Neural progenitor cell (in vitro differentiated cells): ENCODE measurements at regions not wholly inside any gene's neighbourhood (a gene's known extent, or its start where the extent isn't known, plus 50 kb on each side); places are given as distances from the start of the nearest gene placed in this dataset.

ENCODE experiments used
- DNase-seq: peaks from one replicate; pipeline ENCODE4 v3.0.0-alpha.2; 2016; ENCODE audit warnings: low spot score
- H2AFZ ChIP-seq: fragments of 200-600 bp; sonication (generic); replicated peaks from 2 replicates; pipeline ENCODE4 v1.6.1; 2016; ENCODE audit warnings: antibody characterized with exemption
- H3F3A ChIP-seq: fragments of 200-600 bp; sonication (generic); 2 replicates; pipeline ENCODE4 v1.6.1; 2016; ENCODE audit warnings: antibody characterized with exemption, low read depth
- H3K27ac ChIP-seq: fragments of 200-600 bp; sonication (generic); 2 replicates; pipeline ENCODE4 v1.5.1; 2016; ENCODE audit warnings: mild to moderate bottlenecking
- H3K27me3 ChIP-seq: fragments of 200-600 bp; sonication (generic); 2 replicates; pipeline ENCODE4 v1.6.1; 2016; ENCODE audit warnings: mild to moderate bottlenecking, moderate library complexity
- H3K36me3 ChIP-seq: fragments of 200-600 bp; sonication (generic); 2 replicates; pipeline ENCODE4 v1.5.1; 2016
- H3K4me1 ChIP-seq: fragments of 200-600 bp; sonication (generic); 2 replicates; pipeline ENCODE4 v1.6.1; 2016; ENCODE audit warnings: mixed run types
- H3K4me2 ChIP-seq: fragments of 200-600 bp; sonication (generic); 2 replicates; pipeline ENCODE4 v1.6.1; 2016
- H3K4me3 ChIP-seq: fragments of 200-600 bp; sonication (generic); 2 replicates; pipeline ENCODE4 v1.5.1; 2016
- H3K79me2 ChIP-seq: fragments of 200-600 bp; sonication (generic); 2 replicates; pipeline ENCODE4 v1.6.1; 2016; ENCODE audit warnings: low read depth
- H3K9ac ChIP-seq: fragments of 200-600 bp; sonication (generic); 2 replicates; pipeline ENCODE4 v1.6.1; 2016
- H3K9me3 ChIP-seq: fragments of 200-600 bp; sonication (generic); 2 replicates; pipeline ENCODE4 v1.5.1; 2016; ENCODE audit warnings: low read depth
- H4K20me1 ChIP-seq: fragments of 200-600 bp; sonication (generic); 2 replicates; pipeline ENCODE4 v1.6.1; 2016; ENCODE audit warnings: low read depth
- H3K27ac Mint-ChIP-seq: 3 replicates; pipeline ENCODE4 v1.8.0; 2021; ENCODE audit warnings: mixed read lengths
- H3K27me3 Mint-ChIP-seq: 2 replicates; pipeline ENCODE4 v1.8.0; 2022; ENCODE audit warnings: low read depth, mild to moderate bottlenecking, inconsistent platforms, moderate library complexity, mixed read lengths; ENCODE audit not compliant: insufficient read depth
- H3K36me3 Mint-ChIP-seq: 3 replicates; pipeline ENCODE4 v1.8.0; 2021; ENCODE audit warnings: mixed read lengths
- H3K4me1 Mint-ChIP-seq: 3 replicates; pipeline ENCODE4 v1.8.0; 2021; ENCODE audit warnings: mixed read lengths
- H3K4me3 Mint-ChIP-seq: 3 replicates; pipeline ENCODE4 v1.8.0; 2021; ENCODE audit warnings: mild to moderate bottlenecking, moderate library complexity, mixed read lengths
- H3K9me3 Mint-ChIP-seq: 3 replicates; pipeline ENCODE4 v1.8.0; 2020; ENCODE audit warnings: mixed read lengths
- CTCF ChIP-seq: fragments of 200-600 bp; sonication (generic); IDR thresholded peaks from 2 replicates; pipeline ENCODE4 v1.5.1; 2017; ENCODE audit warnings: antibody characterized with exemption, mild to moderate bottlenecking
- EZH2 ChIP-seq: fragments of 200-600 bp; sonication (generic); IDR thresholded peaks from 2 replicates; pipeline ENCODE4 v1.6.1; 2017; ENCODE audit warnings: antibody characterized with exemption, mild to moderate bottlenecking, moderate library complexity
- EZH2phosphoT487 ChIP-seq: fragments of 200-600 bp; sonication (generic); IDR thresholded peaks from 2 replicates; pipeline ENCODE4 v1.6.1; 2017; ENCODE audit warnings: antibody characterized with exemption

DNA sequence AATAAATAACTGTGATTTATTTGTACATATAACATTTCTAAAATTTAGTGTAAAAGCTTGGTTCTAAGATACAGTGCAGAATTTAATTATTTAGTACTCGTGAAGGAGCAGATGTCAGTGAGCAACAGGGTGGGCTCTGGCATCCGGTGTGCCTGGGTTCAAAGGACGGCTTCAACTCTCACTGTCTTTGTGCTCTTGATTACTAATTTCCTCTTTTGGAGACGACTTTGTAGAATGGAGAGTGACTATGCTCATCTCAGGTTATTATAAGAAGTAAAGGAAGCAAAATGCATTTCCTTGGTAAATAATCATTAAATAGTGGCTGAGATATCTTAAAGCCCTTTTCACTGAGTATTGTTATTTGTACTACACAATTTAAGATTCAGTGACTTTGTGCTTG, 271.7 kb downstream of the ASXL3 start:
- Mint-ChIP-seq H3K27ac (no peak overlapping the region), H3K27me3 (no peaks in the 10 kb centered on the region), H3K36me3 (peaks cover 2% of the 10 kb centered on the region), H3K4me3 (no peak overlapping the region), H3K4me1 (peaks cover 6% of the 10 kb centered on the region), H3K9me3 (no peaks in the 10 kb centered on the region)
- DNase-seq: no peak
- H3K36me3 ChIP-seq: no peaks in the 10 kb centered on the region
- H3K9me3 ChIP-seq: no peaks in the 10 kb centered on the region
- no peak overlapping the region for H3K4me2 ChIP-seq
- TF ChIP-seq CTCF (no peak), EZH2phosphoT487 (no peak), EZH2 (no peak)
- H3K4me3 ChIP-seq: no peak overlapping the region
- H3F3A ChIP-seq: no peaks in the 10 kb centered on the region
- no peaks in the 10 kb centered on the region for H3K27me3 ChIP-seq
- no peak overlapping the region for H3K27ac ChIP-seq
- H3K79me2 ChIP-seq: no peaks in the 10 kb centered on the region
- H3K9ac ChIP-seq: no peak overlapping the region
- H2AFZ ChIP-seq: no peak overlapping the region
- no peaks in the 10 kb centered on the region for H4K20me1 ChIP-seq
- H3K4me1 ChIP-seq: no peaks in the 10 kb centered on the region

DNA sequence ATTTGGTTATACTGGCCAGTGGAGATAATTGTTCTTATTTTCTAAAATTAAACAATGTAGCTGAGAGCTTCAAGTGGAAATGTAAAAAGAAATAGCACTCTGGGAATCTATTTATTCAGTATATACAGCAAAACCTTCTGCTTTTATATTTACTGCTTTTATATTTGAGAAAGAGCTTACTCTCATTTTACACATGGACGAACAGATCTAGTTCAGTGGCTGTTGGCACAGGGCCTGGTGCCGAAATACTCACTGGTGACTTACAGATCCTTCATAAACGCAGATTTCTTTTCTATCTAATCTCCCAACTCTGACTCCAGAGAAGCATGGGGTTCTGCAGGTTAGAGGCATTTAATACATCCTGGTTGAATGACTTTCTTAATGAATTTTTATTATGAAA, 266.2 kb downstream of the ASXL3 start:
- no peaks in the 10 kb centered on the region for H3F3A ChIP-seq
- no peak overlapping the region for H2AFZ ChIP-seq
- H3K4me1 ChIP-seq: no peaks in the 10 kb centered on the region
- Mint-ChIP-seq H3K9me3 (no peaks in the 10 kb centered on the region), H3K4me3 (no peak overlapping the region), H3K27me3 (no peaks in the 10 kb centered on the region), H3K4me1 (no peaks in the 10 kb centered on the region), H3K27ac (no peak overlapping the region), H3K36me3 (no peaks in the 10 kb centered on the region)
- H3K27me3 ChIP-seq: no peaks in the 10 kb centered on the region
- no peaks in the 10 kb centered on the region for H3K79me2 ChIP-seq
- no peak for DNase-seq
- H3K27ac ChIP-seq: no peak overlapping the region
- H3K9me3 ChIP-seq: no peaks in the 10 kb centered on the region
- H3K36me3 ChIP-seq: no peaks in the 10 kb centered on the region
- H3K4me2 ChIP-seq: no peak overlapping the region
- TF ChIP-seq EZH2phosphoT487: no peak
- TF ChIP-seq EZH2: no peak
- no peak overlapping the region for H3K9ac ChIP-seq
- H3K4me3 ChIP-seq: no peak overlapping the region
- H4K20me1 ChIP-seq: no peaks in the 10 kb centered on the region

DNA sequence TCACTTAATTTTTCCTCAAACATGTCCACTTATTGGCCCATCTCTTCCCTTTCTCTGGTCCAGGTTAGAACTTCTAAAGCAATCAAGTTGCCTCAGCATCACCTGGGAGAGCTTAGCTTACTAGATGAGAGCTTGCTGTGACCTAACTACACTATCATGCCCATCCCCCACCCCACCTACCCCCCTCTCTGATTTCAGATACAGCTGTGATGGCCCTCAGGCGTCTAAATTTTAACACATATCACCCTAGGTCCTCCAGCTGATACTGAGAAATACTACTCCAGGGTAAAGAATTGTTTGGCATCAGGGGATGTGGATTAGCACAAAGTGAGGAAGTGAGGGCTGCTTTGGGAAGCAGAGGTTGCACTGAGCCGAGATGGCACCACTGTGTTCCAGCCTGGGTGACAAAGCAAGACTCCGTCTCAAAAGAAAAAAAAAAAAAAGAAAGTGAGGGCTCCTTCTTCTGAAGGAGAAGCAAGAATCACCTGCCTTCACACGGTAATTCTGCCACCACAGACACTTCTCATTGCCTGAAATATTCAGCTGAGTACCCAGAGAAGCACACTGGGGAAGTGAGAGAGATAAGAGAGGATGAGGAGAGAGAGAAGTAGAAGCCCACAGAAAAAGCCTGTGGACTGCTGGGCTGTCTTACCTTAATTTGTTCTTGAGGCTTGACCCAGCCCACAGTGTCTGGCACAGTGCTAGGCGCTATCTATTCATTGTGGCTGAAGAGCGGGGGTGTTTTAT, 263.4 kb downstream of the ASXL3 start:
- DNase-seq: no peak
- peaks cover 2% of the 10 kb centered on the region for H3K4me1 Mint-ChIP-seq
- Histone ChIP-seq H3K4me1 (peaks cover 8% of the 10 kb centered on the region), H3K36me3 (no peaks in the 10 kb centered on the region), H3K79me2 (no peaks in the 10 kb centered on the region), H3K9ac (no peak overlapping the region), H3K4me3 (no peak overlapping the region), H3F3A (no peaks in the 10 kb centered on the region), H2AFZ (no peak overlapping the region), H3K9me3 (no peaks in the 10 kb centered on the region), H3K27ac (no peak overlapping the region), H3K27me3 (no peaks in the 10 kb centered on the region), H3K4me2 (no peak overlapping the region), H4K20me1 (no peaks in the 10 kb centered on the region)
- H3K27ac Mint-ChIP-seq: no peak overlapping the region
- peaks cover 2% of the 10 kb centered on the region for H3K27me3 Mint-ChIP-seq
- peaks cover 2% of the 10 kb centered on the region for H3K9me3 Mint-ChIP-seq
- TF ChIP-seq EZH2 (no peak), CTCF (no peak), EZH2phosphoT487 (no peak)
- no peak overlapping the region for H3K4me3 Mint-ChIP-seq
- no peaks in the 10 kb centered on the region for H3K36me3 Mint-ChIP-seq

DNA sequence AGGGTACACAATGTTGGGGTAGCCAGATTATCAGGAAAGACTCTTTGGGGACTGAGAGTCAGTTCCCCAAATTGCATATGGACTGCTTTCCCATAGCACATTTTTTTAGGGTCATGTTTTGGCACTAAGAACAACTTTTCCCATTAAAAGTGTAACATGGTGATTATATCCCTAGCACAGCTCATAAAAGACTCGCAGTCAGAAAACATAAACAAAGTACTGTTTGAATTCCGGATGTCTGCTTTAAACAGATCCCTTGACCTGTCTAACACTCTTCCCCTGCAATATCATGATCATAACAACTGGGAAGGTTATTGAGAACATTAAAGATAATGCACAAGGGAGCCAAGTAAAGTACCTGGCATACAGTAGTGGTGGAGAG, 262.2 kb downstream of the ASXL3 start:
- H3K4me3 ChIP-seq: no peak overlapping the region
- no peaks in the 10 kb centered on the region for H3K36me3 Mint-ChIP-seq
- H4K20me1 ChIP-seq: no peaks in the 10 kb centered on the region
- peaks cover 8% of the 10 kb centered on the region for H3K4me1 ChIP-seq
- no peaks in the 10 kb centered on the region for H3K79me2 ChIP-seq
- no peaks in the 10 kb centered on the region for H3K9me3 ChIP-seq
- DNase-seq: no peak
- no peak overlapping the region for H3K4me3 Mint-ChIP-seq
- no peak for TF ChIP-seq EZH2phosphoT487
- no peak for TF ChIP-seq CTCF
- H3K36me3 ChIP-seq: no peaks in the 10 kb centered on the region
- H3K27ac Mint-ChIP-seq: no peak overlapping the region
- peaks cover 2% of the 10 kb centered on the region for H3K27me3 Mint-ChIP-seq
- no peaks in the 10 kb centered on the region for H3F3A ChIP-seq
- H3K9me3 Mint-ChIP-seq: peaks cover 2% of the 10 kb centered on the region
- H3K4me1 Mint-ChIP-seq: peaks cover 2% of the 10 kb centered on the region
- no peaks in the 10 kb centered on the region for H3K27me3 ChIP-seq
- H2AFZ ChIP-seq: no peak overlapping the region
- H3K4me2 ChIP-seq: no peak overlapping the region
- H3K9ac ChIP-seq: no peak overlapping the region
- no peak overlapping the region for H3K27ac ChIP-seq
